EL (cell line): ENCODE measurements at regions not wholly inside any gene's neighbourhood (a gene's known extent, or its start where the extent isn't known, plus 50 kb on each side); places are given as distances from the start of the nearest gene placed in this dataset.

Experiments used
- DNase-seq: peaks from one replicate; pipeline ENCODE4 v3.0.0-alpha.2; 2016

GRCh38 chr2:164288235-164288634 lies 333.0 kb downstream of the GRB14 start:
- no peak for DNase-seq

- no peak for DNase-seq
Measured at GRCh38 chr2:164287056-164287455, 334.2 kb downstream of the GRB14 start.

- no peak for DNase-seq
Measured at GRCh38 chr2:164285576-164285975, 335.7 kb downstream of the GRB14 start.

- DNase-seq, result no peak
Measured at GRCh38 chr2:164281896-164282295, 339.4 kb downstream of the GRB14 start.

- DNase-seq, result no peak
Measured at GRCh38 chr2:164275659-164276058, 345.6 kb downstream of the GRB14 start.

- peak; percentile 1 for DNase-seq
Measured at GRCh38 chr2:164260506-164260905, 360.8 kb downstream of the GRB14 start.

- DNase-seq, result peak; percentile 20
Measured at GRCh38 chr2:164257742-164258141, 363.5 kb downstream of the GRB14 start.

GRCh38 chr2:164252568-164253287 lies 368.6 kb downstream of the GRB14 start:
- no peak for DNase-seq

- DNase-seq, result no peak
Measured at GRCh38 chr2:164243315-164243714, 378.0 kb downstream of the GRB14 start.

- no peak for DNase-seq
Measured at GRCh38 chr2:164242409-164242808, 378.9 kb downstream of the GRB14 start.

- no peak for DNase-seq
Measured at GRCh38 chr2:164234074-164234473, 387.2 kb downstream of the GRB14 start.

GRCh38 chr2:164224007-164224406 lies 397.3 kb downstream of the GRB14 start:
- DNase-seq, result no peak

- no peak for DNase-seq
Measured at GRCh38 chr2:164221473-164221872, 399.8 kb downstream of the GRB14 start.

GRCh38 chr2:164220265-164220664 lies 401.0 kb downstream of the GRB14 start:
- peak; percentile 6 for DNase-seq

GRCh38 chr2:164213916-164214315 lies 407.4 kb downstream of the GRB14 start:
- no peak for DNase-seq

GRCh38 chr2:164205347-164205746 lies 415.9 kb downstream of the GRB14 start:
- peak; percentile 83 for DNase-seq

GRCh38 chr2:164203131-164203530 lies 418.2 kb downstream of the GRB14 start:
- DNase-seq, result no peak

- DNase-seq, result no peak
Measured at GRCh38 chr2:164198256-164198655, 423.0 kb downstream of the GRB14 start.

- no peak for DNase-seq
Measured at GRCh38 chr2:164190700-164191099, 430.6 kb downstream of the GRB14 start.

- no peak for DNase-seq
Measured at GRCh38 chr2:164189851-164190250, 431.4 kb downstream of the GRB14 start.

GRCh38 chr2:164187121-164187520 lies 434.2 kb downstream of the GRB14 start:
- no peak for DNase-seq

- no peak for DNase-seq
Measured at GRCh38 chr2:164186591-164186990, 434.7 kb downstream of the GRB14 start.

GRCh38 chr2:164182116-164182627 lies 439.1 kb downstream of the GRB14 start:
- DNase-seq, result no peak

GRCh38 chr2:164178835-164179465 lies 442.3 kb downstream of the GRB14 start:
- peak; percentile 51 for DNase-seq

GRCh38 chr2:164164602-164165001 lies 428.8 kb upstream of the FIGN start:
- no peak for DNase-seq
